Upper lobe of left lung (tissue), 4 donors: ENCODE measurements at regions not wholly inside any gene's neighbourhood (a gene's known extent, or its start where the extent isn't known, plus 50 kb on each side); places are given as distances from the start of the nearest gene placed in this dataset.
"Not testable (repeated sequence)": the region's sequence is repeated elsewhere in the genome, so short reads cannot be mapped to it uniquely, and the experiment has no call there.

Source experiments
- CTCF ChIP-seq, 6 experiments: fragments of 450-650 bp in 4 of 6; fragments of 200-600 bp in 2 of 6; sonication (generic) in 2 of 6; IDR thresholded peaks; one replicate each; pipeline ENCODE4 v1.5.1; 2016 to 2019; ENCODE audit warnings: antibody characterized with exemption in 6 of 6
- EP300 ChIP-seq, 4 donors: sonication (generic); formaldehyde crosslinking; IDR thresholded peaks; one replicate each; pipeline ENCODE4 v1.5.1; 2017; ENCODE audit warnings: antibody characterized with exemption in 4 of 4, control low read depth in 2 of 4
- POLR2A ChIP-seq, 4 donors: fragments of 450-650 bp; IDR thresholded peaks; one replicate each; pipeline ENCODE4 v1.5.1; 2016 to 2017; ENCODE audit warnings: antibody characterized with exemption in 4 of 4, mild to moderate bottlenecking in 2 of 4
- POLR2AphosphoS5 ChIP-seq, 2 donors: sonication (generic); formaldehyde crosslinking; IDR thresholded peaks; one replicate each; pipeline ENCODE4 v1.5.1; 2017; ENCODE audit warnings: antibody characterized with exemption in 2 of 2

- TF ChIP-seq POLR2A, EP300, CTCF, POLR2AphosphoS5 (IDR thresholded peaks at IDR 0.05): not testable (repeated sequence)
Measured at GRCh38 chr16:64662312-64662711, 459.6 kb downstream of the CDH11 start.
